Stimulated activated CD8-positive, alpha-beta memory T cell treated with anti-CD3 and anti-CD28 coated beads, Interleukin-15, amount 100 ng/mL, for 24 hours (primary cell): ENCODE measurements at regions not wholly inside any gene's neighbourhood (a gene's known extent, or its start where the extent isn't known, plus 50 kb on each side); places are given as distances from the start of the nearest gene placed in this dataset.
"Not testable (repeated sequence)": the region's sequence is repeated elsewhere in the genome, so short reads cannot be mapped to it uniquely, and the experiment has no call there.

Experiments
- DNase-seq: peaks from one replicate; pipeline ENCODE4 v3.0.0-alpha.2; 2020; ENCODE audit warnings: low read depth

DNA sequence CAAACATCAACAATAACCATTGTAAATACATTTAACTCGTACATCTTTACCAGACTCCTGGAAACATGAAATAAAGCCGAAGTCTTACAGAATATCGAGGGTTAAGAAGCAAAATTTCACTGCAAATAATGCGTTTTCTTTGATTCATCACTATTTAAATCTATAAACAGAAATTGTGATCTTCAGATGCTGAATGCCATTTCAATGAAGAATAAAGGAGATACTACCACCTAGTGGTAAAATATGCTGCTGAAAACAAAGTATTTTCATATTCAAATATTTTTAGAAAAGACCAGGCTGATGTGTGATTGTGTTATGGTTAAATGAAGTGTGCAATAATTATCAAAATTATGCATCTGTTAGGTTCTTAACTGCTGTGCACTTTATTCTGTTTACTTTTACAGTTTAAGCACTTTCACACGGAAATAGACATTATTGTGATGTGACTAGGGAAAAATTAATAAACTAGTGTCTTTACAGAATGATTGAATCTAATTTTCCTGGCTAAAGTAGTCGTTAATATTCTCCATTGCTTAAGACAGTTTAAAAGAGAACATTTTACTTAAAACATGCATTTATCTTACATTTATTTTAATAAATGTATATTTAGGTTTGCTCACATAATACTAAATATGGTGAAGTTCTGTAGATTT lies 1093.1 kb downstream of the MRPL39 start:
- no peak for DNase-seq

DNA sequence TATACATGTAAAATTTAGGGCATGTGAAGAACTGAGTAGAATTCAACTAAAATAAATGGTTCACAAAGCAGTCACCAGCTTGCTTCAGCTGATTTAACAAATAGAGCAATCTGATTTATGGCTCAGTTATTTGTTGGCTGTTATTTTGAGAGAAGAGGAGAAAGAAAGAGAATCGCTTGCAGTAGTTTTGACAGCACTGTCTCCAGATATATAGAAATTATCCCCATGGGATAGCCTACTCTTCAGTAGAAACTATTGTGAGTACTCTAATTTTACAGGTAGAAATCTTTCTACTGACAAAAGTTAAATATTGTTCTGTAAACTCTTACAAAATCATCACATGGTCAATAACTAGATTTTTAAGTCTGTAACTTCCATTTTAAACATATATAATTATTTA lies 1098.2 kb downstream of the MRPL39 start:
- no peak for DNase-seq

DNA sequence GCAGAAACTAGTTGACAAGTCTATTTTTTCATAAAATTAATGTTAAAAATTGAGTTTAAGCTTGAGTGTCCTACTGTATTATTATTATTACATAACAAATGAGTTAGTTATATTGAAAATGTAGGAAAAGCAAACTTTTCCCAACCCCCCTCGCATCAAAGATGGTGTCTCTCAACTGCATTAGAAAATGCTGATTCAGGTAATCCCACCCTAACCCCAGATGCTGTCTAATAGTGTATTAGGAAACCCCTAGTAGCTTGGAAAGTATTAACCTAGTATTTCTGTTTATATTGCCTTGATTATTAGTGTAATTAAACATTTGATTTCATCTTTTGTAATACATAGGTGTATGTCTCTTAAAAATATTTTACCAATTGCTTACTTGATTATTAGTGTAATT lies 1120.3 kb downstream of the MRPL39 start:
- no peak for DNase-seq

DNA sequence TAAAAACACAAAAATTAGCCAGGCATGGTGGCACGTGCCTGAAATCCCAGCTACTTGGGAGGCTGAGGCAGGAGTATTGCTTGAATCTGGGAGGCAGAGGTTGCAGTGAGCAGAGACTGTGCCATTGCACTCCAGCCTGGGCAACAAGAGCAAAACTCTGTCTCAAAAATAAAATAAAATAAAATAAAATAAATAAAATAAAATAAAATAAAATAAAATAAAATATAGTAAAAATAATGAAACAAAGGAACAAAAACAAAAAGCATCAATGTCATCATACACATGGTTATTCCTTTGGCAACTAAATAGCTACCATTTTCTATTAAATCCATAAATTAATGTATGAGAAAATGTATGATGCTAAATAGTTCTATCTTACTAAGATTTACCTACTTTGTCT lies 1123.9 kb downstream of the MRPL39 start:
- DNase-seq: not testable (repeated sequence)

DNA sequence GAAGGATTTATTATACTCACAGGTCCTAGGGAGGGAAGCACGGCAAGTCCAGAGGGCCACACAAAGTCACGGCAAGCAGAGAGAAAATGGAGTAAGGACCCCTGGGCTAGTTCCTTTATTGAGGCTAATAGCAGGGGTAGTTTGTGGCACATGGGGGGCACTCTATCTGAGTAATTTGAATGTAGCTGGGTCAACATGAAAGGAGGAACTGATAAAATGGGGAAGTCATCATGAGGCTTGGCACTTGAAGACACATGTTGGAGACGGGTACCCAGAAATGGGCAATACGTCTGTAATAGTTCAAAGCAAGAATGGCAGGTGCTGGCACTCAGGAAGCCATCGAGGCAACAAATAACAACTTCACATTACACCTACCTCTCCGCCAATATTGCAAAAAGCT lies 1136.4 kb downstream of the MRPL39 start:
- no peak for DNase-seq

DNA sequence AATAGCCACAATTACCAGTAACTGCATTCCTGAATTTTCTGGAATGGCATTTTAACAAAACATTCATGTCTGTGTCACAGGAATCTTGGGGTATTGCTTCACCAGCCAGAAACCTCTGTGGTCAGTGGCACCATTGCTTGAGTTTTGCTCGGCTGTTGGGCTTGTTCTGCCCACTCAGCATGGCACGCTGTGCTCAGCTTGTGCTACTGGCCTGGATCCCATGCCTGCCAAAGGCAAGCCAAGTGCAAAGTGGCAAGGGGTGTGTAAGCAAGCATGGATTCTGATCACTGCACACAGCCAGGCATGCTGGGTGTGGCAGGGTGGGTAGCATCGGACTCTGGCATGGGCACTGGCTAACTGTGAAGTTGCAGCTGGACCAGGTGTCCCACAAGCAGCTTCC lies 1150.9 kb downstream of the MRPL39 start:
- no peak for DNase-seq

DNA sequence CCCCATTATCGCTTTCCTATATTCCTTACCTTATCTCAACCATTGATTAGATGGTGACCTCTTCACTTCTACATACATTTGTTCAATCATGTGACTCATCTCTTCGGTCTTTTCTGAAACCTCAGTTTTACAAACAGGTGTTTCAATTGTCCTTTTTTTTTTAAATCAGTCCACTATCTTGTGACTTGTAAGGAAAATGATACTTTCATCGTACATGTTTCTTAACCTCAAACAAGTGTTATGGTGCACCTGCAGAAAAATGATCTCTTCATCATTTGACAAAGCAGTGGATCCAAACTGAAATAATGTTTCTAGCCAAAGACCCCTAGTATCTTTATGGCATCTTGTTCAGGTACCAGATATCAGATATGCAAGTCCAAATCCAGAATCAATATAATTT lies 1157.2 kb downstream of the MRPL39 start:
- DNase-seq: no peak

DNA sequence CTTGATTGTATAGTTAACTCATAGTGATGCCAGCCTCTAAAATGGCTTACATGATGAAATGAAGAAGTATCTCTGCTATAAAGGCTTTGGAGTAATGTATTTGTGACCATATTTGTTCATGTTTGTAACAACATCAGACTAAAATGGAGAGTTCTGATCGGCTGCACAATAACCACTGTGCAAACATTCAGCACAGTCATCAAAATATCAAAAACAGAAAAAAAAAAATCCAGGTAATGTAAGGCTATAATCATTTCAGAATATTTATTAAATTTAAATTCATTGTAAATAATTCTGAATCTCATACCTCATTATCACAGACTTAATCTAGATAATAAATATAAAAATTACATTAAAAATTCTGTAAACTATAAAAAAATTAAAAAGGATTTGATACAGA lies 1161.8 kb downstream of the MRPL39 start:
- DNase-seq: no peak

DNA sequence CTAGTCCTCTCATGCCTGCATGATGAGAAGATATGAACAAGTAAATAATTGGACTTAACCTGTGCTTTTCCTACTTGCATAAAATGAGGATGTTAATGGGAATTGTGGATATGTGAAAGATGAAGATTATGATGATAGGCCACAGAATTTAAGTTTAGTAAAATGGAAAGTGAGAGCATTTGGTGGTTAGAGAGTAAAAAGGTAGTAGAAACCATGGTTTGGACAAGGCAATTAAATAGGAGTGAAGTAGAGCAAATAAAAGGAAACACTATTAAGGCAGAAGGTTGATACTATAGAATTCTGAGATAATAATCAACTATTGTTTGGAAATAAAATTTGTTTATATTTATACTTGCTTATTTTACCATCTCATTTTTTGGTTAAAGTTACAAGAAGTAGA lies 1162.5 kb downstream of the MRPL39 start:
- DNase-seq: no peak

DNA sequence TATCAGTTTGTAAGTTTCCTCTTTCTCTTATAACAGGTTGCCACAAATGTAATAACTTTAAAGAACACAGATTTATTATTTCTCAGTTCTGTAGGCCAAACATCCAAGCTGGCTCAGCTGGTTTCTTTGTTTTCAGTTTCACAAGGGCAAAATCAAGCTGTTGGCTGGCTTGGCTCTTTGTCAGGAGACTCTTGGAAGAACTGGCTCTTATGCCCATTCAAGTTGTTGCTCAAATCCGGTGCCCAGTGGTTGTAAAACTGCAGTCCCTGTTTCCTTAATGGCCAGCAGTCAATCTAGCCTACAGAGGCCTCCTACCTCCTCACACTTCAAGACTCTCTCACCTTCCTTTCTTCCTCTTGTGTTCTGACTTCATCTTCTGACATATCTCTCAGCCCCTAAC lies 1171.0 kb downstream of the MRPL39 start:
- no peak for DNase-seq

DNA sequence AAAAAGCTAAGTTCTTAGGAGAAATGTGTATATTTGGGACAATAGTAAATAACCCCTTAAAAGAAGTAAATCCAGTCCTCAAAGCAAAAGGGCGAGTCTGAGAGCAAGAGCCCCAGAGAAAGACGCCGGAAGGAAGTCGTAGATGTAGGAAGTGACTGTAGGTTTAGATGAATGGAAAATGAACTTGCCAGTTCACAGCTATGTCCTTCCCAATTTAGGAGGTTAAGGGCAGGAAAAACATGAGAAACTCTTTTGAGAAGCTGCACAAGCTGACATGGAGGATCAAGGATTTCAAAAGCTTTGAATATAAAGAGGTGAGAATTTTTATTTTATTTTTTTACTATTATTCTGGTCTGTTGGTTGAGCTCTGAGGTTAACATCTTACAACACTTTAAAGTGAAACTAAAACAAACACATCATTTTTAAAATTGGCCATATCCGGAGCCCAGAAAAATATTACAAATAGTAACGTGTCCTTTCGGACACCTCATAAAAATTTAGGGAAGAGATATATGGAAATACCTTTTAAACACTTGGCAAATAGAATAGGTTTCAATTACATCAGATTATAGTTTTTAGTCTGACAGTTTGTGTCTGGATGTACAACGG lies 1178.6 kb downstream of the MRPL39 start:
- no peak for DNase-seq

DNA sequence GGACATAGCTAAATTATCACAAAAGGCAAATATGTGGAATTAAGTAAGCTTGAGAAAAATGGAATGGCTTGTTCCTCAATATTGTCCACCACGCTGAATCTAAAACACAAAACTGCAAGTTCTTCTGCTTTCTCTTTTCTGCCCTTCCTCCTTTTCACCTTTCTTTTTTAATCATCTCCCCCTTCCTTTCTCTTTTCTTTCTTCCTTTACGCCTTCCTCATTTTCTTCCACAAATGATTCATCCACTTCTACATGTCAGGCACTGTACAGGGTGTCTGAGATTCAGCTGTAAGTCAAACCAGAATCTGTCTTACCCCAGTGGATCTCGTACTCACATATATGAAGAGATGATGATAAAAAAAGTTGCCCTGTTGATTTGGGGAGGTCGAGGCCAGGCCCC lies 1182.5 kb downstream of the MRPL39 start:
- no peak for DNase-seq

DNA sequence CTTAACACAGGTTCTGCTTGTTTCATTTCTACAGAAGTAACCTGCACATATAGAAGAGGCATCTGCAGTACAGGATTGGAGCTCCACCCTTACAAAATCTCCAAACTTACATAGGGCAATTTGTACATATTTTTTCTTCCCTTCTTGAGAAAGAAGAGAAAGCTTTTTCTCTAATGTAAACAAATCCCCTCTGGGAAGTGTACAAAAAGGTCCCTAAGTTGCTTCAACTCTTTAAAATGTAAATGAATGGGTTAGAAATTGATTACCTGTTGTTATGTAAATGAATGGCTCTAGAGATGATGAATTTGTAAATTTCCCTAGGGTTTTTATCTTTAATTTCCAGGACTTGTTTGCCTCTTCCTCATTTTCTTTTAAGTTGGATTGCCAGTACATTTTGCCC lies 1183.7 kb downstream of the MRPL39 start:
- DNase-seq: no peak

DNA sequence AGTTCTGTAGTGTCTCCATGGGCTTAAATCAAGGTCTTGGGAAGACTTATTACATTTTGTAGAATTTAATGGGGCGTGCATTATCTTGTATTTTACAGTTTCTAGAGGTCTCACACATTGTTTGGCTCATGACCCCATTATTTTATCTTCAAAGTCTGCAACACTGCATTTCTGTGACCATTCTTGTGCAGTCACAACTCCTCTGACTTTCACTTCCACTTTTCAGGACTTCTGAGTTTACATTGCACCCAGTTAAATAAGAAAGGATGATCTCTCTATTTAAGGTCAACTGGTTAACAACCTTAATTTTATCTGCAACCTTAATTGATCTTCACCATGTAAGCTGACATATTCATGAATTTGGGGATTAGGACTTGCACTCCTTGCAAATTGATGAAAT lies 1186.6 kb downstream of the MRPL39 start:
- DNase-seq: no peak

DNA sequence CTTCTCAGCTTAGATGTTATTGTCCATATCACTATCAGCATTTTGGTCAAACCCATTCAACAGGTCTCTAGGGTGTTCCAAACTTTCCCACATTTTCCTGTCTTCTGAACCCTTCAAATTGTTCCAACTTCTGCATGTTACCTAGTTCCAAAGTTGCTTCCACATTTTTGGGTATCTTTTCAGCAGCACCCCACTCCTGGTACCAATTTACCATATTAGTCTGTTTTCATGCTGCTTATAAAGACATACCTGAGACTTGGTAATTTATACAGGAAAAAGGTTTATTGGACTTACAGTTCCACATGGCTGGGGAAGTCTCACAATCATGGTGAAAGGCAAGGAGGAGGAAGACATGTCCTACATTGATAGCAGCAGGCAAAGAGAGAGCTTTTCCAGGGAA lies 1187.6 kb downstream of the MRPL39 start:
- DNase-seq: not testable (repeated sequence)

DNA sequence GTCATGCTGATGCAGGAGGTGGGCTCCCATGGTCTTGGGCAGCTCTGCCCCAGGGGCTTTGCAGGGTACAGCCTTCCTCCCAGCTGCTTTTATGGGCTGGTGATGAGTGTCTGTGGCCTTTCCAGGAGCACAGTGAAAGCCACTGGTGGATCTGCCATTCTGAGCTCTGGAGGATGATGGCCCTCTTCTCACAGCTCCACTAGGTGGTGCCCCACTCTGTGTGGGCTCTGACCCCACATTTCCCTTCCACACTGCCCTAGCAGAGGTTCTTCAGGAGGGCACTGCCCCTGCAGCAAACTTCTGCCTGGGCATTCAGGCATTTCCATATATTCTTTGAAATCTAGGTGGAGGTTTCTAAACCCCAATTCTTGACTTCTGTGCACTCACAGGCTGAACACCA lies 1188.6 kb downstream of the MRPL39 start:
- no peak for DNase-seq

DNA sequence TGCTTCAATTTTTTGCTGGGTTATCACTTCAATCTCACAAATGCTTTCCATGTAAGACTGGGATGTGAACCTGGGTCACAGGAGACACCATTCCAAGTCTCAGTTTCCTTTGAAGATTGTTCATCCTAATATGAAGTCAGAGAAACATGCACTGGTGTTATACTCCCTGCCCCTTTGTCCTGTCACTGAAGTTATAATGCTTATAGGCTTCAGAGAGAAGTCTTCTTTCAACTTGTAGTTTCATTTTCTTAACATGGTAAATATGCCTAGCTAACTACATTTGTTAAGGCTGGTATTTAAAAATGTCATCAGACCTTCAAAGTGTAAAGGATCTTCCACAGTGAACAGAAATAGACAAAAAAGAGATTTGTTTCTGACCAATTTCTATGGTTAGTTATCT lies 1195.9 kb downstream of the MRPL39 start:
- DNase-seq: no peak

DNA sequence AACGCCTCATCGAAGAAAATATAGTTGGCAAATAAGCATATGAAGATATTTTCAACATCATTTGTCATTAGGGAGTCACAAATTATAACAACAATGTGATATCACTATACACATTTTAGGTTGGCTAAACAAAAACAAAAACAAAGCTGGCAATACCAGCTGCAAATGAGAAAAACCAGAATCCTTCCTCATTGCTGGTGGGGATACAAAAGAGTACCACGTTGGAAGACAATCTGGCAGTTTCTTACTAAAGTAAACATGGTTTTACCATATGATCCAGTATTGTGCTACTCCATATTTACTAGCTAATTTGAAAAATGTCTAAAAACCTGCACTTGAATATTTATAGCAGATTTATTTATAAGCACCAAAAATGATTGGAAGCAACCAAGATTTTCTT lies 1204.1 kb downstream of the MRPL39 start:
- DNase-seq: no peak

DNA sequence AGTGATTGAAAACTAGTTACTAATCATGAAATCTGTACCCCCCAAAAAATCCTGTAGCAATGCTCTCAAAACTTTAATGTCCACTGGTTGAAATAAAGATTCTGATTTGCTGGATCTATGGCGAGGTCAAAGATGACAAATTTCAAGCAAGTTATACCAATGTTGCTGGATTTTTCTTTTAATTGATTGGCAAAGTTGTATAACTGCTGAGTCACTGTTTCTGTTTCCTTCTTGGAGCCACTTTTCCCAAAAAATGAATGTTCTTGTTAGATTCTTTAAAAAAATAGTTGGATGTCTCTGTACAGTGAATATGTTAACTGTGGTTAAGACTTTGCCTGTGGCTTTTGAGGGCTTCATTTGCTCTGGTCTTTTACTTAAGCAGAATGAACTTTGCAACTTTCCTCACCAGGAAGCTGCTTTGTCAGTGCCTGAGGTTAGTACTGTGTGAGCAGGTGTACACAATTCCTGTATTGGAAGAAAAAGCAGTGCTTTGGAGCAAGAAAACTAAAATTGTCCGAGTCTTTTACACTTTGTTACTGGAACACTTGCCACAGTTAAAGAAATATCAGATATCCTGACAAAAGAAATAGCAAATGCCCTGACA lies 1211.9 kb downstream of the MRPL39 start:
- DNase-seq: no peak

DNA sequence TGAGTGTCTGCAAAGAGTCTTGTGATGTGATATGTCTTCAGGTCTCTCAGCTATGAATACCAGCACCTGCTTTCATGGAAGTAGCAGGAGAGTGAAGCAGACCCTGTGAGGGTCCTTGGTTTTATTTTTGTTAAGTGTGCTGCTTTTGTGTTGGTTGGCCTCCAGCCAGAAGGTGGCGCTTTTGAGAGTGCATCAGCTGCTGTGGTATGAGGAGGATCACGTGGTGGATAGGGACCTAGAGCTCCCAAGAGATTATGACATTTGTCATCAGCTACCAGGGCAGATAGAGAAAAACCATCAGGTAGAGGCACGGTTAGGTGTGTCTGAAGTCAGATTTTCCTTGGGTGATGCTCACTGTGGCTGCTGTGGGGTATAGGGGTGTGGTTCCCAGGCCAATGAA lies 1232.1 kb downstream of the MRPL39 start:
- DNase-seq: no peak

DNA sequence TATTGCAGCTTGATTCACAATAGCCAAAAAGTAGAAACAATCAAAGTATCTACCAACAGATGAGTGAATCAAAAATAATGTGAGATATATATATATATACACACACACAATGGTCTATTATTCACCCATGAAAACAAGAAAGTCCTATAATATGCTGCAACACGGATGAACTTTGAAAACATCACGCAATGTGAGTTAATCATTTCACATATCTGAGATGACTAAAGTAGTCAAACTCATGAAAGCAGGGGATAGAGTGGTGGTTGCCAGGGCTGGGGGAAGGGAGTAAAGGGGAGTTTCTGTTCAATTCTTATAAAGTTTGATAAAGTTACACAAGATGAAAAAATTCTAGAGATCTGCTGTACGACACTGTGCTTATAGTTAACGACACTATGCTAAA lies 1234.8 kb downstream of the MRPL39 start:
- DNase-seq: no peak

DNA sequence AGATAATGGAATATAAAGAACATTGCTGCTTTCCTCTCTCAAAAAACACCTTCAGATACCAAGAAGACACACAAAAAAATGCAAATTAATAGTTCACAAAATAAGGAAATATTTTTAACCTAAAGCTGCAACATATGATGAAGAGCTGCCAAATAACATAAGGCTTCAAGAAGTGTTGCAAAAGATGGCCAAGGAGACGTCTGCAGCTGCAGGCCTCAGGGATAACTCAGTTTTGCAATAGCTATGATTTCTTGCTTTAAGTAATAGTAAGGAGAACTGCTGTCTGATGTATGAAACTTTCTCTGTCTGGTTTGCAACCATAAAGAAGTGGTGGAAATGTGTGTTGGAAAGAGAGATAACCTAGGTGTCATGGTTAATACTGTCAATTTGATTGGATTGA lies 1237.5 kb downstream of the MRPL39 start:
- no peak for DNase-seq

DNA sequence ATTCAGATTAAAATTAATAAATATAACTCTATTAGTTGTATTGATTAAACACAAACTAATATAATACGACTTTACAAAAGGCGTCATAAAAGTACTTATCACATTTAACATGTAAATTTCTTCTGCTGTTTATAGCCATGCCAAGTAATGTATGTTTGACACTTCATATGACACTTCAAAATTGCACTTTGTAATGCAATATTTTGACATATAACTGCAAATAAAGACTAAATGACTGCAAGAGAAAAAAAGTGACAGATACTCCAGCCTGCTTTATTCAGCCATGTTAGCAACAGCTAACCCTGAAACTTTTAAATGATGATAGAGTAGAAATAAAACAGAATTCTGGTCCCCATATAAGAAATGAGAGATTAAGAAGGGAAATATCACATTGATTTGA lies 1238.0 kb downstream of the MRPL39 start:
- no peak for DNase-seq

DNA sequence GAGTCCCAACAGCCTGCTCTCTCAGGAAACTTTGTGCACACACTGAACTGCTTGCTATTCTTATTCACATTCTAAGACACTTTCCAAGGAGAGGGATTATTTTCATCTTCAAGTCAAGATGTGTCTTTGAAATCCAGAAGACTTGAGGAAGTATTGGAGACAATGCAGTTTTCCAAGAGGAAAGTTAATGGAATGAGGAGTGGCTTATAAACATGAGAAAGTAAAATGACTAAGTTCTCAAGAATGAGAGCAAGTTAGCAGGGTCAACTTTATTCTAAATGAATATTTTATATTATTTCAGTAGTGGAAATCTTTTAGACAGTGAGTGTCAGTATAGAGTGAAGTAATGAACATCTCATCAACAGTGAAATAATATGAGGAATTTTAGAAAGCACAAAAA lies 1239.3 kb downstream of the MRPL39 start:
- DNase-seq: no peak
